HS-5 (cell line): ENCODE measurements at regions not wholly inside any gene's neighbourhood (a gene's known extent, or its start where the extent isn't known, plus 50 kb on each side); places are given as distances from the start of the nearest gene placed in this dataset.

Source experiments
- DNase-seq: peaks from one replicate; pipeline ENCODE4 v3.0.0-alpha.2; 2012; ENCODE audit warnings: low read depth

DNA sequence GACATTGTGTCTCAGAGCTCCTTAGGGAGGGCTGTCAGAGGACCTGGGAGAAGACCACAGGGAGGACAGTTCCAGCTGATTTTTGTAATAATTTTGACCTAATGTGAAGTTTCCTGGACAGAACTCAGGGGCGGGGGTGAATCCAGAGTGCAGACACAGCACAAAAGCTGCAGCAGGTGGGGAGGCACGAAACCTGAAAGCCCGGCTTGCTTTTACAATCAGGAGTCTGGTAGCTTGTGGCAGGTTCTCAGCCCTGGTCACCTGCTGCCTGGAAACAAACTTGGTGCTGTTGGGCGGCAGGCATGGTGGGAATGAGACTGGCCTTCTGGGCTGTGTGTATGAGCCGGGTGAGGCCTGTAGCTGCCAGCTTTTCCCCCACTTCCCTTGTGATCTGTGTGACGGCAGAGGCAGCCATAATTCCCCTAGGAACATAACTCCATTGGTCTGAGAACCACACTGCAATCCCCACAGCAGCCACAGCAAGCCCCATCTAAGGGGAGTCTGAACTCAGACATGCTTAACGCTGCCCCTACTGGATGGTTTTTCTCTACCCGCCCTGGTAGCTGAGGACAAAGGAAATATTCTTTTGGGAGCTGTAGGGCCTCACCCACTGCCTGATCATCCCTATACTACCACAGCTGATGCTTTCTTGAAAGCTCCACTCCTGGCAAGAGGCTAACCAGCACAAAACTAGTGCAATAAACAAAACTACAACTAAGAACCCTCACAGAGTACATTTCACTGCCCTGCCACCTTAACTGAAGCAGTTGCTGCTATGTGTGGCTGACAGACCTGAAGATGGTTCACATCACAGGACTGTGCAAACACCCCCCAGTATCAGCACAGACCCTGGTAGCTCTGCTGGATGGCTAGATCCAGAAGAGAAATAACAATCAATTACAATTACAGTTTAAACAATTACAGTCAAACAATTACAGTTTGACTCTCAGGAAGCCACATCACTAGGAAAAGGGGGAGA lies 1055.1 kb upstream of the GJE1 start:
- DNase-seq, result no peak

GRCh38 chr6:141057761-141058160 lies 1075.0 kb upstream of the GJE1 start:
- DNase-seq, result no peak

- DNase-seq, result no peak
Measured at GRCh38 chr6:141056945-141057625, 1075.6 kb upstream of the GJE1 start.

GRCh38 chr6:141050471-141050870 lies 1082.3 kb upstream of the GJE1 start:
- no peak for DNase-seq

- DNase-seq, result no peak
Measured at GRCh38 chr6:141048451-141048850, 1084.3 kb upstream of the GJE1 start.

- peak; percentile 31 for DNase-seq
Measured at GRCh38 chr6:141046496-141046895, 1086.2 kb upstream of the GJE1 start.

DNA sequence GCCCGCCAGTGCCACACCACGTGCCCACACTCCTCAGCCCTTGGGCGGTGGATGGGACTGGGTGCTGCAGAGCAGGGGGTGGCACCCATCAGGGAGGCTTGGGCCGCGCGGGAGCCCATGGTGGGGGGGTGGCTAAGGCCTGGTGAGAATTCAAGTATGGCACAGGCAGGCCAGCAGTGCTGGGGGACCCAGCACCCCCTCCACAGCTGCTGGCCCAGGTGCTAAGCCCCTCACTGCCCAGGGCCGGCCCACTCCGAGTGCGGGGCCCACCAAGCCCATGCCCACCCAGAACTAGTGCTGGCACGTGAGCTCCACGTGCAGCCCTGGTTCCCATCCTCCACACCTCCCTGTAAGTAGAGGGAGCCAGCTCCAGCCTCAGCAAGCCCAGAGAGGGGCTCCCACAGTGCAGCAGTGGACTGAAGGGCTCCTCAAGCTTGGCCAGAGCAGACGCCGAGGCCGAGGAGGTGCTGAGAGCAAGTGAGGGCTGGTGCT lies 1091.1 kb upstream of the GJE1 start:
- DNase-seq, result no peak

GRCh38 chr6:141035312-141036200 lies 1097.2 kb upstream of the GJE1 start:
- DNase-seq, result no peak

DNA sequence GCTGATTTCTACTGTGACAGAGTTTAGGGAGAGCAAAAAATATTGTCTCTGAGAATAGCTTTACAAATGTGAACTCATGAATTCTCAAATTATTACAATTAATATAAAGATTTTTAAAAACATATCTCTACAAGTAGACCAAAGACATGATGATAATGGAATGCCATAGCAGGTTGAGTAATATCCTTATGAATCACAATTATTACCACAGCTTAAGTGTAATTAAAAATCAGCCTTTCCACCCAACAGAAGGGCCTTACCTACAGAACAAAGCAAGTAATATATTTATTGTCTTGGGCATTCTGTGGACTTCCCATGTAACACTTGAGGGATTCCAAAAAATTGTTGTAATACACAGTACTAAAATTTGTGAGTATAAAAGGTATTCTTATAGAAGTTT lies 1099.6 kb upstream of the GJE1 start:
- peak; percentile 8 for DNase-seq

- no peak for DNase-seq
Measured at GRCh38 chr6:141029908-141030307, 1102.8 kb upstream of the GJE1 start.

DNA sequence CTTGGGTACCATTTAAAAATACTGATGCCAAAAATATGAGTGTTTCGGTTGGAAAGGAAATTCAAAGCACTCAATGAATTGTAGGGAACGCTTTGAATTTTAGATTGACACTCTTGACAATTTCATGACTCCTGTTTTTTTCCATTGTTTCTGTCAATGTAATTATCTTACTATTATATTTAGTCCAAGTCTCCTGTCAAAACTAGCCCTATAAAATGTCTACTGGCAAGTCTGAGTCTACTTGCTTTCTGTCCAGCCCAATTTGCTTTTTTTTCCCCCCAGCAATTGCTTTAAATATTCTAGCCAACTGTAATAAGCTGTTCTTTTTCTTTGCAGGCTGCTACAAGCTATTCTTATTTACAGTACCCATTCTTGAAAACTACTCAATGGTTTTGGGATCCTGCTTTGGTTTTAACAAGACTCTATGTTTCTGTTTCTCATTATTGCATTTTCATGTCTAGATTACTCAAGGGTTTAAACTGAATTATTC lies 1103.9 kb upstream of the GJE1 start:
- no peak for DNase-seq

DNA sequence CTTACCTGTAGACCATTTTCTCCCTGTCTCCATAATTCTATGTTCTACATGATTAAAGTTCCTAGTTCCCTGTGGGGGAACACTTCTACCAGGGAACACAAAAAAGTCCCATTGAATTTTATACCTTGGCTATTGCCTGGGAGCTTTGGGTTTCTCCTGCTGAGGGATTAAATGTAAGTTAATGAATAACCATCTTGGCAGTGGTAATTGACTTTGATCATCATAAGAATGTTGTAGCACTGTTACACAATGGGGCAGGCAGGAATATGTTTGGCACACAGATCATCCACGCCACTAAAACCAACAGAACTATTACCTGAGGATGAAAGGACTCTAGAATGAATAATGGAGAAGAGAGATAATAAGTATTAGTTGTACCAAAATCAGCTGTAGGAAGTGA lies 1106.2 kb upstream of the GJE1 start:
- no peak for DNase-seq

DNA sequence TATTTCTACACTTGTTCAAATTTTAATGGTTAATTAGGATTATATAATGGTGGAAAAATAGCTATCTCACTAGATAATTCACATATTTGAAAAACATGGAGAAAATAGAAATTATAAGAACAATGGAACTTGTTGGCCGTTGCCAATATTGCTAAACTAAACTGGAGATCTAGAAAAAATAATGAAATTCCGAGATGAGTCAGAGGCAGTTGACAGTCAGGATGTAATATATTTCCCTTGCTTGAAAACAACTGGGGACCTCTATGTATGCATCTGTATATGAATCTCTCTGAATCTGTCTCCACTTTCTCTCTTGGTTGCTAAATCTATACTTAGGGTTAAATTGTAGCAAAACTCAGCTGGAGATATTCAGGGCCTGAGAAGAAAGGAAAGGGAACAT lies 1108.2 kb upstream of the GJE1 start:
- DNase-seq, result peak; percentile 6

- DNase-seq, result no peak
Measured at GRCh38 chr6:141017941-141018340, 1114.8 kb upstream of the GJE1 start.

DNA sequence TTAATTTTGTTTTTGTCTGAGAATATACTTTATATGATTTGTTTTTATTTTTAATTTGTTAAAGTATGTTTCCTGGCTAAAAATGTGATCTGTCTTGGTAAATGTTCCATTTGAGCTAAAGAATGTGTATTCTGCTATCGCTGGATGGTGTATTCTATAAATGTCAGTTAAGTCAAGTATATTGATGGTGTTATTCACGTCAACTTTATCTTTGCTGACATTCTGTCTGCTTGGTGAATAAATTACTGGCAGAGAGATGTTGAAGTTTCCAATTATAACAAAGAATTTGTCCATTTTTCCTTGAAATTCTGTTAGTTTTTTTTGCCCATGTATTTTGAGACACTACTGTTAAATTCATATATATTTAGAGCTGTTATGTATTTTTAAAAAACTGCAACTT lies 1131.8 kb upstream of the GJE1 start:
- DNase-seq, result no peak

DNA sequence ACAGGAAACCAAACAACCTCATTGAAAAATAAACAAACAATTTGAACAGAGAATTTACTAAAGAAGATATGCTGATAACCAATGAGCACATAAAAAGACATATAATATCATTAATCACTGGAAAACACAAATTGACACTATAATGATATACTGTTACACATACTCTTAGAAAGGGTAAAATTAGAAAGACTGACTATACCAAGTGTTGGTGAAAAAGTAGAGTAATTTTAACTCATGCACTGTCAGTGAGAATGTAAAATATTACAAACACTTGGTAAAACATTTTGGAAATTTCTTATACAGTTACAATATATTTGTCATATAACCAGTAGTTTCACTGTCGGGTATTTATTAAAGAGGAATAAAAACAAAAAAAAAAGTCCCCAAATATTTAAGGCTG lies 1139.2 kb upstream of the GJE1 start:
- no peak for DNase-seq

GRCh38 chr6:140992678-140993077 lies 1140.0 kb upstream of the GJE1 start:
- no peak for DNase-seq

GRCh38 chr6:140988780-140989179 lies 1143.9 kb upstream of the GJE1 start:
- DNase-seq, result no peak

DNA sequence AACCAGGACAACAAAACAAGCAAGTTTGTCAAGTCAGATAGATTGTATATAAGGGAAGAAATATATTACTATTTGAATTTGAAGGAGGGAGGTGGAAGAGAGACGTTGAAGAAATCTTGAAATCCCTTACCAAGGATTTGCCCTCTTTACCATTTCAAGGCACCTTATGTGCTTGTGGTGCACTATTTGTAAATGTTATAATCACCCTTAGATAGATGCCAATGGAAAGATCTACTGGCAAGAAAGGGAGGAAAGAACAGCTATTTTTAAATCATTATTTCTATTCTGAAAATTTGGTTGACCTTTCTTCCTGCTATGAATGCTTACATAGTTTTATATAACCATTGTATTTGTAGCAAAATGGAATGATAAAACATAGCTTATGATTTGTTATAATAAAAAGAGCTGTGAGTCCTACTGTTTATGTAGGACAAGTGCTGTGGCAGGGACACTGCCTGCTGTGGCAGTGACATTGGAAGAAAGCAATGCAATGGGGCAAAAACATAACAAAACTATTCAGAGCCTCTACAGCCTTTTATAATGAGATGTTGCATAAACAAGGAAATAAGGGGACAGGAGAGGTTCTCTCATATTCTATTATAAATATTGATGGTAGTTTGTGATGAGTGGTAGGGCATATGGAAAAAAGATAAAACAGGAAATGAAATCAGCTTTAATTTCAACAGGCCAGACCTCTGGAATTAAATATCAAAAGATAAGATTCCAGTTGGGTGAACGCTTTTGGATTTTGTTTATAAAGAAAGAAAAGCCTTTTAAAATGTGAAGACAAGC lies 1145.2 kb upstream of the GJE1 start:
- no peak for DNase-seq

- DNase-seq, result no peak
Measured at GRCh38 chr6:140985679-140986275, 1146.9 kb upstream of the GJE1 start.
